Endothelial cell of umbilical vein (primary cell): ENCODE measurements at regions not wholly inside any gene's neighbourhood (a gene's known extent, or its start where the extent isn't known, plus 50 kb on each side); places are given as distances from the start of the nearest gene placed in this dataset.

Source experiments
- BruUV-seq: library from RNA; stranded (reverse); fragments of 400-500 nt; replicated peaks from 2 replicates; lab custom pipeline; 2021; lab: Mats Ljungman, UMichigan
- CTCF ChIA-PET: fragments of 300-600, 350-600 bp; sonication (Branson Sonifier 250); formaldehyde crosslinking; loops from one replicate; lab custom pipeline; 2021; ENCODE audit warnings: antibody characterized with exemption, inconsistent platforms; lab: Charles Lee
- POLR2A ChIA-PET: fragments of 300-600, 350-600 bp; sonication (Branson Sonifier 250); formaldehyde crosslinking; loops from one replicate; lab custom pipeline; 2021; ENCODE audit warnings: antibody characterized with exemption, inconsistent platforms; lab: Charles Lee
- DNase-seq: peaks from one replicate; pipeline ENCODE4 v3.0.0-alpha.2; 2011; ENCODE audit warnings: low read depth, low spot score
- FAIRE-seq: peaks from 2 replicates; lab custom pipeline; 2011; peaks lifted over from hg19 to GRCh38; lab: Jason Lieb, UNC
- H2AFZ ChIP-seq: 2 replicates; pipeline ENCODE4 v1.6.0; 2012; ENCODE audit warnings: low read depth, low read length, control low read depth, inconsistent platforms
- H3K27ac ChIP-seq: 2 replicates; pipeline ENCODE4 v1.5.1; 2011; ENCODE audit warnings: low read depth, mild to moderate bottlenecking, control low read depth, low read length, moderate library complexity; ENCODE audit not compliant: insufficient read depth
- H3K27me3 ChIP-seq, 2 experiments: 2 replicates each; pipeline versions ENCODE4 v1.6.0 to v1.6.1; 2011; ENCODE audit warnings: low read length in 2 of 2, mixed read lengths in 1 of 2; ENCODE audit not compliant: control insufficient read depth in 2 of 2, insufficient read depth in 2 of 2
- H3K36me3 ChIP-seq, 2 experiments: 2 replicates in 1 of 2; 3 replicates in 1 of 2; pipeline ENCODE4 v1.5.1; 2011; ENCODE audit warnings: low read length in 2 of 2, mild to moderate bottlenecking in 1 of 2, moderate library complexity in 1 of 2; ENCODE audit not compliant: control insufficient read depth in 2 of 2, insufficient read depth in 2 of 2; ENCODE audit errors: extremely low read depth in 1 of 2
- H3K4me1 ChIP-seq: 3 replicates; pipeline ENCODE4 v1.5.1; 2011; ENCODE audit warnings: mild to moderate bottlenecking, low read length; ENCODE audit not compliant: control insufficient read depth, insufficient read depth; ENCODE audit errors: extremely low read depth
- H3K4me2 ChIP-seq: 2 replicates; pipeline ENCODE4 v1.6.1; 2011; ENCODE audit warnings: low read length, control low read depth, mixed read lengths; ENCODE audit not compliant: insufficient read depth
- H3K4me3 ChIP-seq, 3 experiments: fragments of 200-600 bp in 1 of 3; sonication (generic), shearing (Covaris generic) in 1 of 3; replicated peaks in 1 of 3; 2 replicates each; pipeline ENCODE4 v1.5.1; 2011 to 2016; ENCODE audit warnings: control low read depth in 3 of 3, low read length in 3 of 3, mild to moderate bottlenecking in 2 of 3, inconsistent platforms in 1 of 3, low read depth in 1 of 3, moderate library complexity in 1 of 3; ENCODE audit not compliant: insufficient read depth in 1 of 3
- H3K79me2 ChIP-seq: 2 replicates; pipeline ENCODE4 v1.6.0; 2012; ENCODE audit warnings: low read length, inconsistent platforms; ENCODE audit not compliant: control insufficient read depth, insufficient read depth
- H3K9ac ChIP-seq: replicated peaks from 2 replicates; pipeline ENCODE3; 2011; ENCODE audit warnings: low read length, control low read depth; ENCODE audit not compliant: insufficient read depth; ENCODE audit errors: extremely low read depth
- H3K9me1 ChIP-seq: replicated peaks from 3 replicates; pipeline ENCODE4 v1.6.0; 2011; ENCODE audit warnings: mild to moderate bottlenecking, low read length; ENCODE audit not compliant: control insufficient read depth, insufficient read depth; ENCODE audit errors: extremely low read depth
- H3K9me3 ChIP-seq: replicated peaks from 2 replicates; pipeline ENCODE4 v1.5.1; 2012; ENCODE audit warnings: low read length, inconsistent platforms; ENCODE audit not compliant: control insufficient read depth, insufficient read depth
- H4K20me1 ChIP-seq: replicated peaks from 2 replicates; pipeline ENCODE3; 2011; ENCODE audit warnings: mild to moderate bottlenecking, low read length; ENCODE audit not compliant: control insufficient read depth, insufficient read depth; ENCODE audit errors: extremely low read depth
- EZH2 ChIP-seq: IDR thresholded peaks from 2 replicates; pipeline ENCODE4 v1.6.1; 2012; ENCODE audit warnings: borderline replicate concordance, low read depth, mild to moderate bottlenecking, moderate library complexity, low read length, inconsistent platforms; ENCODE audit not compliant: severe bottlenecking
- FOS ChIP-seq: IDR thresholded peaks from 2 replicates; pipeline ENCODE4 v1.6.1; 2011; ENCODE audit warnings: mild to moderate bottlenecking, low read length, moderate library complexity, borderline replicate concordance; ENCODE audit not compliant: insufficient read depth
- GATA2 ChIP-seq: IDR thresholded peaks from 2 replicates; pipeline ENCODE4 v1.7.0; 2011; ENCODE audit warnings: low read depth, mild to moderate bottlenecking, moderate library complexity, mixed read lengths, low read length; ENCODE audit not compliant: insufficient read length, insufficient read depth
- JUN ChIP-seq: IDR thresholded peaks from 2 replicates; pipeline ENCODE4 v1.6.1; 2011; ENCODE audit warnings: borderline replicate concordance, low read depth; ENCODE audit not compliant: insufficient read length, insufficient read depth
- MYC ChIP-seq: IDR thresholded peaks from one replicate; pipeline ENCODE4 v1.6.1; 2011; ENCODE audit warnings: mild to moderate bottlenecking, low read depth, low read length
- POLR2A ChIP-seq: IDR thresholded peaks from 2 replicates; pipeline ENCODE4 v1.6.1; 2012; ENCODE audit warnings: low read depth, mild to moderate bottlenecking, control low read depth, low read length
- POLR2AphosphoS5 ChIP-seq: IDR thresholded peaks from 2 replicates; pipeline ENCODE4 v1.6.1; 2012; ENCODE audit warnings: low read depth, mild to moderate bottlenecking, control low read depth, low read length, moderate library complexity; ENCODE audit not compliant: insufficient read depth
- dilution Hi-C: fragments of 300-500 bp; cut with MboI; formaldehyde crosslinking; loops from one replicate; pipeline ENCODE4 v1.15.0; 2019; ENCODE audit warnings: low sequenced_read_pairs; ENCODE audit not compliant: extremely low pct_ligation_motif_present
- intact Hi-C: fragments of 100-400 bp; cut with micrococcal nuclease; formaldehyde crosslinking; loops from one replicate; pipeline ENCODE4 v1.10.0; 2022
- TF ChIP-seq, protein P1 (sequence below), 2 donors: IDR thresholded peaks; 1 replicate in 1 of 2; 2 replicates in 1 of 2; pipeline ENCODE4 v1.5.1; 2011; ENCODE audit warnings: low read length in 2 of 2, mild to moderate bottlenecking in 2 of 2, moderate library complexity in 2 of 2, control low read depth in 1 of 2, inconsistent platforms in 1 of 2, low read depth in 1 of 2; ENCODE audit not compliant: insufficient read depth in 1 of 2; ENCODE audit errors: extremely low read depth in 1 of 2
- TF ChIP-seq, protein P2 (sequence below): IDR thresholded peaks from 2 replicates; pipeline ENCODE4 v1.6.1; 2011; ENCODE audit not compliant: insufficient read depth, insufficient read length

DNA sequence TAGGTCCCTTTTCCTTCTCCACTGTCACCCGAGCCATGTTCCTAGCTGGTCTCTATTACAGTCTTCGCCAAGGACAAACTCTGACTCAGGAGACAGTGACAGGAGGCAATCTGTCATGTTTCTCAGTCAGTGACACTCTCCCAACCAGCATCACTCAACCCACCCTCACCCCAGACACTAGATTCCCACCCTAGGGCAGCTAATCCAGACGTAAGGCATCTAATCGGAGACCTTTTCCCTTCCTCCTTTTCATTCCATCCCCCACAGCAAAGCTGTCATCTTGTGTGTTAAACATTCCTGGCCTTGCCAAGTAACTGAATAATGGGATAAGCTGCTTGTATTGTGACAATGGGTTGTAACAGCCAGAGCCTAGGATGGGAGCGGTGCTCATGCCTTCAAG is 95.2 kb downstream of the SNX18 start:
- DNase-seq: no peak
- no TSS peak for BruUV-seq
- H2AFZ ChIP-seq: no peak overlapping the region
- H3K27ac ChIP-seq: no peak overlapping the region
- no peaks in the 10 kb centered on the region for H3K27me3 ChIP-seq
- POLR2A ChIA-PET: no interaction called here
- no peaks in the 10 kb centered on the region for H3K9me3 ChIP-seq
- H3K4me3 ChIP-seq: no peak overlapping the region
- no peak overlapping the region for H3K4me2 ChIP-seq
- H3K4me1 ChIP-seq: peaks cover 17% of the 10 kb centered on the region
- H3K9me1 ChIP-seq: no peaks in the 10 kb centered on the region
- H4K20me1 ChIP-seq: no peaks in the 10 kb centered on the region
- TF ChIP-seq, protein P1, sequence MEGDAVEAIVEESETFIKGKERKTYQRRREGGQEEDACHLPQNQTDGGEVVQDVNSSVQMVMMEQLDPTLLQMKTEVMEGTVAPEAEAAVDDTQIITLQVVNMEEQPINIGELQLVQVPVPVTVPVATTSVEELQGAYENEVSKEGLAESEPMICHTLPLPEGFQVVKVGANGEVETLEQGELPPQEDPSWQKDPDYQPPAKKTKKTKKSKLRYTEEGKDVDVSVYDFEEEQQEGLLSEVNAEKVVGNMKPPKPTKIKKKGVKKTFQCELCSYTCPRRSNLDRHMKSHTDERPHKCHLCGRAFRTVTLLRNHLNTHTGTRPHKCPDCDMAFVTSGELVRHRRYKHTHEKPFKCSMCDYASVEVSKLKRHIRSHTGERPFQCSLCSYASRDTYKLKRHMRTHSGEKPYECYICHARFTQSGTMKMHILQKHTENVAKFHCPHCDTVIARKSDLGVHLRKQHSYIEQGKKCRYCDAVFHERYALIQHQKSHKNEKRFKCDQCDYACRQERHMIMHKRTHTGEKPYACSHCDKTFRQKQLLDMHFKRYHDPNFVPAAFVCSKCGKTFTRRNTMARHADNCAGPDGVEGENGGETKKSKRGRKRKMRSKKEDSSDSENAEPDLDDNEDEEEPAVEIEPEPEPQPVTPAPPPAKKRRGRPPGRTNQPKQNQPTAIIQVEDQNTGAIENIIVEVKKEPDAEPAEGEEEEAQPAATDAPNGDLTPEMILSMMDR (IDR thresholded peaks at IDR 0.05; ENCODE audit: extremely low read depth in 1 of 2, insufficient read depth in 1 of 2, low read depth in 1 of 2, low read length in 2 of 2): no peak
- no peak for TF ChIP-seq GATA2
- no peak for TF ChIP-seq EZH2
- no peak for TF ChIP-seq MYC
- no peak for TF ChIP-seq POLR2A
- dilution Hi-C loops: no loop called here
- H3K36me3 ChIP-seq: no peaks in the 10 kb centered on the region
- H3K79me2 ChIP-seq: no peaks in the 10 kb centered on the region
- no peak for FAIRE-seq
- no peak overlapping the region for H3K9ac ChIP-seq
- intact Hi-C loops: no loop called here
- CTCF ChIA-PET: no interaction called here

DNA sequence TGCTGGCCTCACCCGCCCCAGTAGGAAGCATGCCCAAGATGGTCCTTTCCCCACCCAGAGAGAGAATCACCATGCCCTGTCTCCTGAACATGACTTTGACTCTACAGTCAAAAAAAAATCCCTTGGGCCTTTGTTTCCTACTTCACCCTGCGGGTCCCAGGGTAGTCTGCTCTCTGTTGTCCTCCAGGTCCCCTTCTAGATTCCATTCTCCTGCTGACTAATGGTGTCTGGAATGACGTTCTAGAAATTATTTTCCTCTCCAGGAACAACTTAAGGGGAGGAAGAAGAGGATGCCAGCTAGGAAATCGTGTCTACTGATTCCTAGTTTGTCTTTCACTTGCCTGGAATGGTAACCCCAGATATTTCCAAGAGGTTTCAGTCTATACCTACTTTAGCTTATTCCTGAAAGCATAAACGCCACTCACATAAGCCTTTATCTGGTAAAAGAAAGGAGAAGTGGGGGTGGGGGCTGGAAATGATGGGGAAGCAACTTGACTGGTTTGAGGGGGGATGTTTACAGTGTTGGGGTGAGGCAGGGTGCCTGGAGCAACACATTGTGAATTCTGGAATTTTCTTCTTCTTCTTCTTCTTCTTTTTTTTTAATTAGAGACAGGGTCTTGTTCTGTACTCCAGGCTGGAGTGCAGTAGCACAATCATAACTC is 93.9 kb downstream of the SNX18 start:
- no TSS peak for BruUV-seq
- POLR2A ChIA-PET: no interaction called here
- no peaks in the 10 kb centered on the region for H3K79me2 ChIP-seq
- peak overlapping the region; percentile 44 for H2AFZ ChIP-seq
- dilution Hi-C loops: no loop called here
- intact Hi-C loops: no loop called here
- H3K9me1 ChIP-seq: no peaks in the 10 kb centered on the region
- FAIRE-seq (peak; percentile 77), DNase-seq (peak; percentile 33)
- TF ChIP-seq, protein P1 (IDR thresholded peaks at IDR 0.05; ENCODE audit: extremely low read depth in 1 of 2, insufficient read depth in 1 of 2, low read depth in 1 of 2, low read length in 2 of 2): no peak
- TF ChIP-seq JUN (no peak), FOS (peak; percentile 13), POLR2AphosphoS5 (no peak), POLR2A (no peak), EZH2 (no peak), MYC (no peak)
- TF ChIP-seq, protein P2, sequence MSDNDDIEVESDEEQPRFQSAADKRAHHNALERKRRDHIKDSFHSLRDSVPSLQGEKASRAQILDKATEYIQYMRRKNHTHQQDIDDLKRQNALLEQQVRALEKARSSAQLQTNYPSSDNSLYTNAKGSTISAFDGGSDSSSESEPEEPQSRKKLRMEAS: no peak
- no peaks in the 10 kb centered on the region for H3K27me3 ChIP-seq
- H3K4me2 ChIP-seq: no peak overlapping the region
- no peak overlapping the region for H3K27ac ChIP-seq
- H4K20me1 ChIP-seq: no peaks in the 10 kb centered on the region
- H3K9ac ChIP-seq: no peak overlapping the region
- H3K9me3 ChIP-seq: no peaks in the 10 kb centered on the region
- peaks cover 17% of the 10 kb centered on the region for H3K4me1 ChIP-seq
- CTCF ChIA-PET: interaction anchor here (0.9 to 1.3 kb wide), 3 partner anchors 95 to 233 kb away, joined by 3 to 4 read pairs (median 3); no protein-coding TSS in a partner anchor
- no peak overlapping the region for H3K4me3 ChIP-seq
- no peaks in the 10 kb centered on the region for H3K36me3 ChIP-seq
